ENCODE measurements at regions not wholly inside any gene's neighbourhood (a gene's known extent, or its start where the extent isn't known, plus 50 kb on each side); places are given as distances from the start of the nearest gene placed in this dataset.

- 83% methylated on average over 4 of the region's 4 CpGs for WGBS, 2 donors
- no peak overlapping the region for H3K27ac ChIP-seq
- peaks cover 0 to 8% (median 0%) of the 10 kb centered on the region in 4 donors for H3K9me3 ChIP-seq
- intact Hi-C loops (cut with DNase I), result no loop called here
- no peaks in the 10 kb centered on the region for H3K4me1 ChIP-seq
- DNase-seq, result no peak
- no peaks in the 10 kb centered on the region for H3K36me3 ChIP-seq
- peaks cover 0 to 15% (median 0%) of the 10 kb centered on the region in 3 donors for H3K27me3 ChIP-seq
- no peak overlapping the region for H3K4me3 ChIP-seq
- TF ChIP-seq EP300 (IDR thresholded peaks at IDR 0.05) (no peak), POLR2AphosphoS5 (IDR thresholded peaks at IDR 0.05) (no peak), CTCF (IDR thresholded peaks at IDR 0.05) (no peak), POLR2A (IDR thresholded peaks at IDR 0.05) (no peak)
Observed at GRCh38 chr12:113551563-113551962, 79.9 kb upstream of the LHX5 start.

GRCh38 chr12:113548467-113548866 is 76.8 kb upstream of the LHX5 start:
- TF ChIP-seq CTCF (IDR thresholded peaks at IDR 0.05) (no peak), POLR2A (IDR thresholded peaks at IDR 0.05) (no peak), POLR2AphosphoS5 (IDR thresholded peaks at IDR 0.05) (no peak), EP300 (IDR thresholded peaks at IDR 0.05) (no peak)
- intact Hi-C loops (cut with DNase I), result no loop called here
- no peaks in the 10 kb centered on the region for H3K36me3 ChIP-seq
- H3K27ac ChIP-seq, result no peak overlapping the region
- peaks cover 0 to 2% (median 0%) of the 10 kb centered on the region in 4 donors for H3K9me3 ChIP-seq
- 86 to 92% methylated on average over 2 of the region's 2 CpGs for WGBS, 2 donors
- DNase-seq, result no peak
- no peaks in the 10 kb centered on the region for H3K4me1 ChIP-seq
- no peak overlapping the region for H3K4me3 ChIP-seq
- H3K27me3 ChIP-seq, result peaks cover 0 to 15% (median 0%) of the 10 kb centered on the region in 3 donors

GRCh38 chr12:113546916-113547863 is 75.5 kb upstream of the LHX5 start:
- intact Hi-C loops (cut with DNase I), result no loop called here
- no peak for TF ChIP-seq POLR2A (IDR thresholded peaks at IDR 0.05)
- no peak for TF ChIP-seq EP300 (IDR thresholded peaks at IDR 0.05)
- no peak for TF ChIP-seq POLR2AphosphoS5 (IDR thresholded peaks at IDR 0.05)
- TF ChIP-seq CTCF (IDR thresholded peaks at IDR 0.05), result no peak
- H3K4me3 ChIP-seq, result no peak overlapping the region
- H3K27me3 ChIP-seq, result peaks cover 0 to 8% (median 0%) of the 10 kb centered on the region in 3 donors
- H3K9me3 ChIP-seq, result peaks cover 0 to 2% (median 0%) of the 10 kb centered on the region in 4 donors
- no peaks in the 10 kb centered on the region for H3K4me1 ChIP-seq
- 31 to 43% methylated on average over 18 of the region's 18 CpGs for WGBS, 2 donors
- no peak for DNase-seq
- H3K27ac ChIP-seq, result no peak overlapping the region
- no peaks in the 10 kb centered on the region for H3K36me3 ChIP-seq

GRCh38 chr12:113537751-113538087 is 66.0 kb upstream of the LHX5 start:
- Histone ChIP-seq H3K4me1 (no peaks in the 10 kb centered on the region), H3K27me3 (peaks cover 0 to 35% (median 5%) of the 10 kb centered on the region in 3 donors), H3K4me3 (no peak overlapping the region), H3K36me3 (no peaks in the 10 kb centered on the region), H3K9me3 (no peaks in the 10 kb centered on the region), H3K27ac (no peak overlapping the region)
- TF ChIP-seq POLR2AphosphoS5 (IDR thresholded peaks at IDR 0.05) (no peak), POLR2A (IDR thresholded peaks at IDR 0.05) (no peak), EP300 (IDR thresholded peaks at IDR 0.05) (no peak), CTCF (IDR thresholded peaks at IDR 0.05) (no peak)
- intact Hi-C loops (cut with DNase I), result no loop called here
- WGBS, 2 donors, result 55 to 65% methylated on average over 6 of the region's 6 CpGs
- DNase-seq, result no peak

Data from sigmoid colon (tissue), 6 donors.